Liver (tissue), 8 donors: ENCODE measurements at regions not wholly inside any gene's neighbourhood (a gene's known extent, or its start where the extent isn't known, plus 50 kb on each side); places are given as distances from the start of the nearest gene placed in this dataset.

Source experiments
- DNase-seq: peaks from one replicate; pipeline ENCODE4 v3.0.0-alpha.2; 2017; ENCODE audit warnings: low spot score
- H3K27ac ChIP-seq, 2 donors: one replicate each; pipeline ENCODE4 v1.7.0; 2013; ENCODE audit warnings: inconsistent platforms in 2 of 2, low read length in 2 of 2, control low read depth in 1 of 2, low read depth in 1 of 2, mild to moderate bottlenecking in 1 of 2
- H3K27me3 ChIP-seq, 4 donors: one replicate each; pipeline versions ENCODE4 v1.6.1 to v1.7.0; 2013; ENCODE audit warnings: low read length in 3 of 4, inconsistent platforms in 1 of 4, mild to moderate bottlenecking in 1 of 4, moderate library complexity in 1 of 4; ENCODE audit not compliant: control insufficient read depth in 4 of 4, insufficient read depth in 4 of 4
- H3K36me3 ChIP-seq, 4 donors: one replicate each; pipeline versions ENCODE4 v1.6.1 to v1.7.0; 2013; ENCODE audit warnings: low read length in 3 of 4, mild to moderate bottlenecking in 3 of 4, low read depth in 1 of 4, moderate library complexity in 1 of 4; ENCODE audit not compliant: control insufficient read depth in 4 of 4, insufficient read depth in 3 of 4
- H3K4me1 ChIP-seq, 4 donors: one replicate each; pipeline versions ENCODE4 v1.6.1 to v1.7.0; 2013; ENCODE audit warnings: low read length in 3 of 4, mild to moderate bottlenecking in 3 of 4, moderate library complexity in 1 of 4; ENCODE audit not compliant: control insufficient read depth in 4 of 4, insufficient read depth in 4 of 4
- H3K4me3 ChIP-seq, 3 donors: one replicate each; pipeline versions ENCODE4 v1.6.1 to v1.7.0; 2013; ENCODE audit warnings: low read length in 3 of 3, control low read depth in 1 of 3, low read depth in 1 of 3, mild to moderate bottlenecking in 1 of 3
- H3K9ac ChIP-seq, 2 donors: one replicate each; pipeline ENCODE4 v1.7.0; 2013; ENCODE audit warnings: low read length in 2 of 2, mild to moderate bottlenecking in 2 of 2, moderate library complexity in 2 of 2, control low read depth in 1 of 2, low read depth in 1 of 2
- H3K9me3 ChIP-seq, 4 donors: one replicate each; pipeline versions ENCODE4 v1.6.1 to v1.7.0; 2013; ENCODE audit warnings: low read length in 3 of 4; ENCODE audit not compliant: control insufficient read depth in 4 of 4
- CTCF ChIP-seq: fragments of 150-350 bp; IDR thresholded peaks from 2 replicates; pipeline ENCODE4 v1.5.1; 2017; ENCODE audit warnings: improper control_type of control experiment, low read depth, low read length; ENCODE audit not compliant: missing input control
- EGR1 ChIP-seq, 2 donors: IDR thresholded peaks; 2 replicates each; pipeline ENCODE4 v1.6.1; 2016 to 2018; ENCODE audit warnings: antibody characterized with exemption in 2 of 2, low read depth in 2 of 2
- FOXA1 ChIP-seq: IDR thresholded peaks from 2 replicates; pipeline ENCODE4 v1.6.1; 2016; ENCODE audit warnings: antibody characterized with exemption
- FOXA2 ChIP-seq: IDR thresholded peaks from 2 replicates; pipeline ENCODE4 v1.6.1; 2016; ENCODE audit warnings: antibody characterized with exemption
- GABPA ChIP-seq, 2 donors: IDR thresholded peaks in 1 of 2; conservative IDR thresholded peaks in 1 of 2; 2 replicates each; pipeline ENCODE4 v1.6.1; 2016; ENCODE audit warnings: antibody characterized with exemption in 2 of 2, mild to moderate bottlenecking in 1 of 2, moderate library complexity in 1 of 2
- HNF4A ChIP-seq, 2 donors: conservative IDR thresholded peaks; 2 replicates each; pipeline ENCODE4 v1.6.1; 2016; ENCODE audit warnings: antibody characterized with exemption in 2 of 2, mild to moderate bottlenecking in 2 of 2
- HNF4G ChIP-seq: IDR thresholded peaks from 2 replicates; pipeline ENCODE4 v1.6.1; 2016; ENCODE audit warnings: antibody characterized with exemption
- JUND ChIP-seq, 2 donors: IDR thresholded peaks; 2 replicates each; pipeline ENCODE4 v1.6.1; 2016; ENCODE audit warnings: antibody characterized with exemption in 2 of 2
- NR2F2 ChIP-seq: IDR thresholded peaks from 2 replicates; pipeline ENCODE4 v1.6.1; 2016; ENCODE audit warnings: antibody characterized with exemption
- RAD21 ChIP-seq, 2 donors: IDR thresholded peaks; 2 replicates each; pipeline ENCODE4 v1.6.1; 2016; ENCODE audit warnings: antibody characterized with exemption in 2 of 2, mild to moderate bottlenecking in 2 of 2
- RXRA ChIP-seq, 2 donors: IDR thresholded peaks; 2 replicates each; pipeline ENCODE4 v1.6.1; 2017 to 2018; ENCODE audit warnings: antibody characterized with exemption in 2 of 2, mild to moderate bottlenecking in 1 of 2
- SP1 ChIP-seq: IDR thresholded peaks from 2 replicates; pipeline ENCODE4 v1.6.1; 2018; ENCODE audit warnings: antibody characterized with exemption, mild to moderate bottlenecking
- TAF1 ChIP-seq: conservative IDR thresholded peaks from 2 replicates; pipeline ENCODE4 v1.6.1; 2016; ENCODE audit warnings: antibody characterized with exemption, mild to moderate bottlenecking
- YY1 ChIP-seq: IDR thresholded peaks from 2 replicates; pipeline ENCODE4 v1.6.1; 2016; ENCODE audit warnings: antibody characterized with exemption, mild to moderate bottlenecking
- ZBTB33 ChIP-seq: IDR thresholded peaks from 2 replicates; pipeline ENCODE4 v1.6.1; 2016; ENCODE audit warnings: antibody characterized with exemption
- WGBS: extraction: QIAGEN DNeasy Blood & Tissue Kit; methylation state at CpG from one replicate; pipeline ENCODE4 v1.1.7; 2013; 5-methylcytosine and 5-hydroxymethylcytosine counted together
- TF ChIP-seq, protein P1 (sequence below): IDR thresholded peaks from 2 replicates; pipeline ENCODE4 v1.6.1; 2016; ENCODE audit warnings: antibody characterized with exemption
- TF ChIP-seq, protein P2 (sequence below): IDR thresholded peaks from 2 replicates; pipeline ENCODE4 v1.6.1; 2016; ENCODE audit warnings: antibody characterized with exemption, mild to moderate bottlenecking
- TF ChIP-seq, protein P3 (sequence below): IDR thresholded peaks from 2 replicates; pipeline ENCODE4 v1.6.1; 2016; ENCODE audit warnings: antibody characterized with exemption
- donor health status: healthy.
- donor health status: healthy.
- donor health status: healthy.
- donor health status: healthy.
- donor health status: healthy.

GRCh38 chr7:125149151-125149550 lies 219.5 kb upstream of the POT1 start:
- Histone ChIP-seq H3K4me3 (no peak overlapping the region), H3K9me3 (no peaks in the 10 kb centered on the region), H3K27me3 (no peaks in the 10 kb centered on the region), H3K36me3 (no peaks in the 10 kb centered on the region), H3K4me1 (no peaks in the 10 kb centered on the region), H3K9ac (no peak overlapping the region), H3K27ac (no peak overlapping the region)
- TF ChIP-seq EGR1 (IDR thresholded peaks at IDR 0.05; ENCODE audit: low read depth in 2 of 2), result no peak
- DNase-seq, result no peak
- WGBS, result 67% methylated on average over 1 of the region's 1 CpG

- no peaks in the 10 kb centered on the region for H3K27me3 ChIP-seq
- H3K4me1 ChIP-seq, result no peaks in the 10 kb centered on the region
- no peak overlapping the region for H3K9ac ChIP-seq
- H3K9me3 ChIP-seq, result no peaks in the 10 kb centered on the region
- 56% methylated on average over 2 of the region's 2 CpGs for WGBS
- TF ChIP-seq FOXA1 (no peak), RXRA (IDR thresholded peaks at IDR 0.05) (no peak), NR2F2 (no peak), ZBTB33 (no peak), YY1 (no peak), JUND (IDR thresholded peaks at IDR 0.05) (no peak), SP1 (no peak), CTCF (no peak), HNF4G (no peak), HNF4A (conservative IDR thresholded peaks at IDR 0.05) (no peak), FOXA2 (no peak), GABPA (IDR thresholded peaks at IDR 0.05 in 1 of 2, conservative IDR thresholded peaks at IDR 0.05 in 1 of 2) (no peak), EGR1 (IDR thresholded peaks at IDR 0.05; ENCODE audit: low read depth in 2 of 2) (no peak), RAD21 (IDR thresholded peaks at IDR 0.05) (no peak), TAF1 (no peak)
- TF ChIP-seq, protein P1, sequence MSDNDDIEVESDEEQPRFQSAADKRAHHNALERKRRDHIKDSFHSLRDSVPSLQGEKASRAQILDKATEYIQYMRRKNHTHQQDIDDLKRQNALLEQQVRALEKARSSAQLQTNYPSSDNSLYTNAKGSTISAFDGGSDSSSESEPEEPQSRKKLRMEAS, result no peak
- TF ChIP-seq, protein P2, sequence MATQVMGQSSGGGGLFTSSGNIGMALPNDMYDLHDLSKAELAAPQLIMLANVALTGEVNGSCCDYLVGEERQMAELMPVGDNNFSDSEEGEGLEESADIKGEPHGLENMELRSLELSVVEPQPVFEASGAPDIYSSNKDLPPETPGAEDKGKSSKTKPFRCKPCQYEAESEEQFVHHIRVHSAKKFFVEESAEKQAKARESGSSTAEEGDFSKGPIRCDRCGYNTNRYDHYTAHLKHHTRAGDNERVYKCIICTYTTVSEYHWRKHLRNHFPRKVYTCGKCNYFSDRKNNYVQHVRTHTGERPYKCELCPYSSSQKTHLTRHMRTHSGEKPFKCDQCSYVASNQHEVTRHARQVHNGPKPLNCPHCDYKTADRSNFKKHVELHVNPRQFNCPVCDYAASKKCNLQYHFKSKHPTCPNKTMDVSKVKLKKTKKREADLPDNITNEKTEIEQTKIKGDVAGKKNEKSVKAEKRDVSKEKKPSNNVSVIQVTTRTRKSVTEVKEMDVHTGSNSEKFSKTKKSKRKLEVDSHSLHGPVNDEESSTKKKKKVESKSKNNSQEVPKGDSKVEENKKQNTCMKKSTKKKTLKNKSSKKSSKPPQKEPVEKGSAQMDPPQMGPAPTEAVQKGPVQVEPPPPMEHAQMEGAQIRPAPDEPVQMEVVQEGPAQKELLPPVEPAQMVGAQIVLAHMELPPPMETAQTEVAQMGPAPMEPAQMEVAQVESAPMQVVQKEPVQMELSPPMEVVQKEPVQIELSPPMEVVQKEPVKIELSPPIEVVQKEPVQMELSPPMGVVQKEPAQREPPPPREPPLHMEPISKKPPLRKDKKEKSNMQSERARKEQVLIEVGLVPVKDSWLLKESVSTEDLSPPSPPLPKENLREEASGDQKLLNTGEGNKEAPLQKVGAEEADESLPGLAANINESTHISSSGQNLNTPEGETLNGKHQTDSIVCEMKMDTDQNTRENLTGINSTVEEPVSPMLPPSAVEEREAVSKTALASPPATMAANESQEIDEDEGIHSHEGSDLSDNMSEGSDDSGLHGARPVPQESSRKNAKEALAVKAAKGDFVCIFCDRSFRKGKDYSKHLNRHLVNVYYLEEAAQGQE, result no peak
- TF ChIP-seq, protein P3, sequence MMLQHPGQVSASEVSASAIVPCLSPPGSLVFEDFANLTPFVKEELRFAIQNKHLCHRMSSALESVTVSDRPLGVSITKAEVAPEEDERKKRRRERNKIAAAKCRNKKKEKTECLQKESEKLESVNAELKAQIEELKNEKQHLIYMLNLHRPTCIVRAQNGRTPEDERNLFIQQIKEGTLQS, result no peak
- no peak overlapping the region for H3K4me3 ChIP-seq
- no peaks in the 10 kb centered on the region for H3K36me3 ChIP-seq
- DNase-seq, result no peak
- H3K27ac ChIP-seq, result no peak overlapping the region
Observed at GRCh38 chr7:125147047-125147446, 217.4 kb upstream of the POT1 start.
